GM19043 (cell line): ENCODE measurements at regions not wholly inside any gene's neighbourhood (a gene's known extent, or its start where the extent isn't known, plus 50 kb on each side); places are given as distances from the start of the nearest gene placed in this dataset.
A peak's percentile ranks its signal among the peaks of the same experiment; 100 is the strongest.

Source experiments
- ATAC-seq: cut with Tn5 transposase; IDR thresholded peaks from one replicate; pipeline ENCODE4 v1.9.1; 2021; ENCODE audit warnings: low read depth; ENCODE audit not compliant: unreplicated experiment

DNA sequence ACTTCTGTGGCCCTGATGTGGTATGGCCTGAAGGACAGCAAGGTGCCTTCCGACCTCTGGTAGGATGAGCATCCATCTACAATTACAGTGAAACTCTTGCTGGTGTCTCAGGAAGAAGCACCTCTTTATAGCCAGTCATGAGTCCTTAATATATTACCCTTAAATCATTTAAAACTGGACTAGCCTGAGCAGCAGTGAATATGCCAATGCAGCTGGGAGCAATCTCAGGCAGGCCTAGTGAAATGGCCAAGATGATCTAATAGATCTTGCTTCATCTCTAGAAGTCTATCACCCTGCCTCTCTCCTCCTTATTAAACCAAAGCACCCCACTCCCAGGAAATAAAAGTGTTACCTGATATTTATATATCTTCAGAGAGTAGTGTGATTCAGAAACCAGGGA, 66.7 kb upstream of the SORCS3 start:
- no peak for ATAC-seq

GRCh38 chr10:104574838-104575237, 66.3 kb upstream of the SORCS3 start:
- no peak for ATAC-seq

- ATAC-seq, result no peak
These were observed 64.5 kb upstream of the SORCS3 start for GRCh38 chr10:104576611-104577010.

- ATAC-seq, result no peak
These were observed 63.9 kb upstream of the SORCS3 start for GRCh38 chr10:104577163-104577562.

DNA sequence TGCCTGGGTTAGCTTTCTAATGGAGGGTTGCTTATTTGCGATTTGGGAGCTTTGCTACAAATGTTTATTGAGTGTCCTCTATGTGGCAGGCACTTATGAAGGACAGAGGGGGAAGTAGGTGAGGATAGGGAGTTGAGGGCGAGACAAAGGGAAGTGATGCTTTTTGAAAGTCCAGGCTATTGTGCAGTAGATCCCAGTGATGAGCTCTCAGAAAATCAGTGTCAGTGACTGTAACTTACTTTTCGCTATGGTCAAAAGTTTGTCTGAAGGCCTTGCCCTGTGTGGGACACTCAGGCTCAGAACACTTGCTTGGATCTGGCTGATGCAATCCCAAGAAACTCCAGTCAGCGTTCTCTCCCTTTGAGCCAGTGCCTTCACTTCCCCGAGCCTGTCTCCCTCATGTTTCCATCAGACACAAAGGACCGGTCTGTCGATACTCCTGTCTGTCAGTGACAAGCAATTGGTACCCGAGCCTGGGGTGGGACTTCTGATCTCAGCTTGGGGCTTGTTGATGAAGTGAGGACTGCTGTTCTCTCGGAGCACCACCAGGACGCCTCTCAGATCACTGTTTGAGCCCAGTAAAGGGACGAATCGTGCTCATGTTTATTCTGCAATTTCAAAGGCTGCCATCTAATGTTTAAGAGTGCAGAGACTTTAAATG, 63.1 kb upstream of the SORCS3 start:
- ATAC-seq, result no peak

DNA sequence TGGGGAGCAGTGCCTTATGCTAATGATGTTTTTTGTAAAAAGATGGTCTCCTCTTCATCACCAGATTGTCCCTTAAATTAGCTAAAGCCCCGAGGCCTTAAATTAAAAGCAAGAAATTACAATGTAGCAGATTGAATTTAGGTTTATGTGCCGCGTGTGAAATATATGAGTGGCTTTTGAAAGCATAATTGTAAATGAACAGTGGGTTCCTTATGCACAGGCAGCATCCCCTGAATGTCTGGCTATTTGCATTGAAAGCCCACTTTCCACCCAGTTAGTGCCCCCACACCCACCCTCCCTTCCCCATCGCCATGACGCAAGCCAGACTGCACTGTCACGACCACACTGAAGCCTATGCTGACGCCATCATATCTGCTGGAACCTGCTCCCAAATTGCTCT, 62.4 kb upstream of the SORCS3 start:
- no peak for ATAC-seq

- no peak for ATAC-seq
These were observed 62.0 kb upstream of the SORCS3 start for GRCh38 chr10:104579136-104579535.

DNA sequence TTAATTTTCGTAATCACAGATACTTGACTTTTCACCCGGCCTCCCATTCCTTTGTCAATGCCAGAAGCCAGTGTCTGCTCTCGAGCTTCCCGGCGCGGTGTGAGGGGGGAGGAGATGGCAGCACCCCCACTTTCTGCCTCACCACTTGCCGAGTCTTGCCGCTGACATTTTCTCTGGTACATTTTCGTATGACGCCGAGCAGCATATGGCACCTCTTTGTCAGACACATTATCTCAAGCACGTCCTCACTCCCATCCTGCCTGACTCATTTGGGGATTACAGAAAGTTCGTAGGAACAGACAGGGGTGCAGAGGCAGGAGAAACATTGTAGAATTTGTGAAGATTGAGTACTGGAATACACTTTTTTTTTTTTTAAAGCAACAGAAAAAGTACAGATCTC, 60.8 kb upstream of the SORCS3 start:
- no peak for ATAC-seq

GRCh38 chr10:104580774-104581675, 60.1 kb upstream of the SORCS3 start:
- peak; percentile 83 for ATAC-seq

GRCh38 chr10:104581884-104582601, 59.0 kb upstream of the SORCS3 start:
- no peak for ATAC-seq

DNA sequence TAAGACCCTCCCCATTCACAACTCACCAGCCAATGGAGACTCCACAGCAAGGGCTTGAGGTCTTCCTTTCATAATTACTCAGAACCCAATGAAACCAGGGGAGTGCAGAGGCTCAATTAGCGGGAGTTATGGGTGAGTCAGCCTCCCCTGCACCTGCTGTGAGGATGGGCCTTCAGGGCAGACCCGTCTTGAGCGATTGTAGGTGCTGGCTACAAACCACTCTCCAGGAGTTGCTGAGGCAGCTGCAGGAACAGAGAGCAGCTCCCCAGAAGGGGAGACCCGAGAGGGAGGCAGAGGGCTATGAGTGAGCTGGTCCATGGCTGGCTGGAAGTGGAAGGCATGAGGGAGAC, 58.5 kb upstream of the SORCS3 start:
- ATAC-seq, result no peak

- ATAC-seq, result no peak
These were observed 58.1 kb upstream of the SORCS3 start for GRCh38 chr10:104582966-104583365.

DNA sequence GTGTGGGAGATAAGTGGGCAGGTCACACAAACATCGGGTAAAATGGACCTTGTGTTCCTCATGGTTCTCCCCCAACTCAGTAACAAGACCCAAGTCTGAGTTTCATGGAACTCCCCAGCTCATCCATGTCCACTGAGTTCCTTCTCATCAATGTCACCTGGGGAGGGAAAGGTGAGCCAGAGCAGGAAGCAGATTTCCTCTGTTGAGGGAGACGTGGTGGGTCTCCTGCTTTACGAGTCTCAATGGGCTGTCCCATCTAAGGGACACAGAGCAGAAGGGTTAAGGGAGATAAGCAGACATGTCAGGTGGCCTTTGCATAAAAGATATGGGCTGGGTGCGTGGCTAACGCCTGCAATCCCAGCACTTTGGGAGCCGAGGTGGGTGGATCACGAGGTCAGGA, 56.5 kb upstream of the SORCS3 start:
- ATAC-seq, result no peak

GRCh38 chr10:104587751-104588150, 53.3 kb upstream of the SORCS3 start:
- no peak for ATAC-seq

DNA sequence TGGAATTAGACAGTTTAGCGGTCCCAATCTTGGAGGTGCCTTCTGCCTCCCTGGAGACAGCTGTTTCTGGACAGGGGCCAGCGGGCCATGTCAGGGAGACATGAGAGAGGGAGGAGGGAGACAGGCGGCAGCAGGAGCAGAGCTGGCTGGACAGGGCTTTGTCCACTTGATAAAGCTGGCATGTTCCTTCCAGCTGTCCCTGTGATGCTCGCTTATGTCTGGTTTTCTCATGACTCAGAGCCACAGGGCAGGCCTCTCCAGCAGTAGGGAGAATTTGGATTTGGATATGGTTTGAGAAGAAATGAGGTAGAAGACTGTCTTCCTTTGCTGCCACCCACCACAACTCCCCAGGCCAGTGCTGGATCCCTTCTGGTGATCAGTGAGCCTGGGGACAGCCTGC, 51.7 kb upstream of the SORCS3 start:
- no peak for ATAC-seq

DNA sequence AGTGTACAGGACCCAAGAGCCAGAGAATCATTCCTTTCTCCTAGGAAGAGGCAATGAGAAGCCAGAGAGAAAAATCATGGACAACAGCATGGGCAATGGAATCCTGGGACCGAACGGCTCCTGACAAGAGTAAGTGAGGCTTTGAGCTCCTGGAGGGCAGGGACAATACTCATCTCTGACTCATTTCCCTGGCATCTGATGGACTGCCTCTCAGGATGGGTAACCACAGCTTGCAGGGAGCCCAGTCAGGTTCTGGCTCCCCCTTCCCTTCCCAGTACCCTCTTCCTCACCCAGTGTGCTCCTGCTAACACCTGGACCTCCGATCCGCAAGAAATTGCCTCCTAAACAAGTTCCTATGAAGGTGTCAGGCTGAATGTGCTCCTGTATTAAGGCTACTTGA, 51.2 kb upstream of the SORCS3 start:
- ATAC-seq, result no peak
